NT2/D1 (cell line): ENCODE measurements at regions not wholly inside any gene's neighbourhood (a gene's known extent, or its start where the extent isn't known, plus 50 kb on each side); places are given as distances from the start of the nearest gene placed in this dataset.

ENCODE experiments used
- YY1 ChIP-seq: IDR thresholded peaks from 2 replicates; pipeline ENCODE4 v1.6.1; 2011; ENCODE audit not compliant: insufficient read length, insufficient read depth
- ZNF274 ChIP-seq: IDR thresholded peaks from 2 replicates; pipeline ENCODE4 v1.6.1; 2011; ENCODE audit warnings: mild to moderate bottlenecking, low read depth, low read length

DNA sequence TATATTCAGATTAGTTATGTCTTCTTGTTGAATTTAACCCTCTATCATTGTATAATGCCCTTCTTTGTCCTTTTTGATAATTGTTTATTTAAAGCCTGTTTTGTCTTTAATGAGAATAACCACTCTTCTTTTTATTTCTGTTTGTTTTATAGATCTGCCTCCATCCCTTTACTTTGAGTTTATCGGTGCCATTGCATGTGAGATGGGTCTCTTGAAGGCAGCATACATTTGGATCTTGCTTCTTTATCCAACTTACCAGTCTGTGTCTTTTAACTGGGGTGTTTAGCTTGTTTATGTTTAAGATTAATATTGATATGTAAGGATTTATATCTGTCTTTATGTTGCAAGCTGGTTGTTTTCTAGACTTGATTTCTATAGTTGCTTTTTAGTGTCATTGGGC is 115.8 kb downstream of the RTL3 start:
- TF ChIP-seq YY1 (no peak), ZNF274 (no peak)
